ENCODE measurements at regions not wholly inside any gene's neighbourhood (a gene's known extent, or its start where the extent isn't known, plus 50 kb on each side); places are given as distances from the start of the nearest gene placed in this dataset.

DNA sequence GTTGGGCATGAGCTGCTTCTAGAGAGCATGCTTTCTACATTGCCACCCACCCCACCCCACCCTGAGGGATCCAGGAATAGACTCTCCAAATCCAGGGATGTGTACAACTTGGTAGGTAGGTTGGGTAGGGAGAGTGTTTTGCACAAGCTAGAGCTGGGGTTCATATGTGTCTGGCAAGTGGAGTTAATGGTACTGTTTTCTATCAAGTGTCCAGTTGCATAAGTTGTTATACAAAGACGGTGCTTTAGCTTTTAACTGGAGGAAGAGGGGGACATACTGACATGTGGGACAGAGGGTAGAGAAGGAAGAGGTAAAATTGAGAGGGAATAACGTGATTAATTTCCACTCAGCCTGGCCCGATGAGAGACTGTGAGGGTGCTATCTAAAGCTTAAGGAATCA lies 51.0 kb upstream of the TNC start:
- no peak for DNase-seq (ENCODE audit: low read depth, low spot score)

- DNase-seq (ENCODE audit: low read depth, low spot score), result peak; percentile 19
Measured at GRCh38 chr9:115170358-115171073, 52.6 kb upstream of the TNC start.

- no peak for DNase-seq (ENCODE audit: low read depth, low spot score)
Measured at GRCh38 chr9:115171921-115172388, 54.0 kb upstream of the TNC start.

- DNase-seq (ENCODE audit: low read depth, low spot score), result no peak
Measured at GRCh38 chr9:115182264-115182663, 64.3 kb upstream of the TNC start.

DNA sequence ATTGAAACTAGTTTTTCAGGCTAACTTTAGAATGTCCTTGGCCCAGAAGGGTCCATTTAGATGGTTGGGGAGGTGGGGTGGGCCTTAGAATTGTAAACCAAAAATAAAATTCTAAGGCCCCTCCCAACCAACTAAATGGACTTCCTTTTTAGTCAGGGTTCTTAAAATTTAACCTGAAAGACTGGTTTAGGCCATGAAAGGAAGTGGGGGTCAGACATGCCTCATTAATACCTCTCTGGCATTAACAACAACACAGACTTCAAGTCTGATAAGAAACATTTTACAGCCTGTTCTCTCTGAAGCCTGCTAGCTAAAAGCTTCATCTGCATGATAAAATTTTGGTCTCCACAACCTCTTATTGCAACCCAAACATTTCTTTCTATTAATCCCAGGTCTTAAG lies 65.5 kb upstream of the TNC start:
- DNase-seq (ENCODE audit: low read depth, low spot score), result no peak

DNA sequence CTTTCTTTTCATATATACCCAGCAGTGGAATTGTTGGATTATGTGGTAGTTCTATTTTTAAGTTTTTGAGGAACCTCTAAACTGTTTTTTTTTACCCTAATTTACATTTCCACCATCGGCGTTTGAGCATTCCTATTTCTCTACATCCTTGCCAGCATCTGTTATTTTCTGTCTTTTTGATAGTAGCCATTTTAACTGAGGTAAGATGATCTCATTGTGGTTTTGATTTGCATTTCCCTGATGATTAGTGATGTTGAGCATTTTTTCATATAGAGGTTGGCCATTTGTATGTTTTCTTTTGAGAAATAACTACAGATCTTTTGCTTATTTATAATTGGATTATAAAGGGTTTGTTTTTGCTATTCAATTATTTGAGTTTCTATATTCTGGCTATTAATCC lies 71.7 kb upstream of the TNC start:
- no peak for DNase-seq (ENCODE audit: low read depth, low spot score)

DNA sequence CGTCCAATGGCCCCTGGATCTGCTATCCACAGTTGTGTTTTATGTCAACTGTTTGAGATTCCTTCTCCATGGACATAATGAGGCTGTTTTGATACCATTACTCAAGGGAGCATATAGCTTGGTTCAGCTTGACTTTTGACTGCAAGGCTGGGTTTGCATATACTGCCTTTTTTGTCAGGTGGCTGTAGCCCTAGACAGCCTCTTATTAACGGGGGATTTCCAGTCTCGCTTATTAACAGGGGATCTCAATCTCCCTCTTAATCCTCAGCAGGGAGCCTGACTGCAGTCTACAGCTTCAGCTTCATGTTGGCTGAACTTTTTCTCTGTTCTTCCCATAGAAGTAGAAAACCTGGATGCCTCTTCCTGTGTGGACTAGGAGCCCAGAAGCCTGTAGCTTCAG lies 73.7 kb upstream of the TNC start:
- DNase-seq (ENCODE audit: low read depth, low spot score), result no peak

- DNase-seq (ENCODE audit: low read depth, low spot score), result no peak
Measured at GRCh38 chr9:115192280-115192679, 74.3 kb upstream of the TNC start.

DNA sequence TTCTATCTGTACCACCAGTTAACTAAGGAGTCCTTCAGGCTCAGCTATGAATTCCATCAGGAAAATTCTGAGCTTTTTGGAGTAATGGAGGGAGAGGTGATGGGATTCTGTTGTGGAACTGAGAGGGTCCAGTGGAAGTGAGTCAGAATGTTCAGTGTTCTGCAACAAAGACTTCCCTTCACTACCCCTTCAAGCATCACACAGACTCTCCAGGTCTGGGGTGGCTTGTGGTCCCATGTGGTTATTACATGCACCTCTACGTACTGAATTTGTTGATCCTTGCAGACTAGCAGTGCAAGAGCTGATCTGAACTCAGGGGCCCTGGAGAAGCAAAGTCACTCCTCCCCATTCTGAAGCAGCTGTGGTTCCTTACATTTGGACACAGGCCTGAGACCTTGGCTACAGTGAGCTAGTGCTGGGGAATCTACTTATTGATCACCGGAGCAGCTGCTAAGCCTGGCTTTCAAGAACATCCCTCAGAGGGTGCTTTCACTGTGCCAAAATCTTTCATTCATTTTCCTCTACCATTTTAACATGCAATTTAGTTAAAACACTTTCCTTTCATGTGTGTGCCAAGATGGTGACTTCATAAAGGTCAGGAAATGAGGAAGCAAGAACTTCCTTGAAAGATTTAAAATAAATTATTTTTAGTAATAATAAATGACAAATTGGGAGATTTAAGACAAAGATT lies 75.0 kb upstream of the TNC start:
- DNase-seq (ENCODE audit: low read depth, low spot score), result no peak

DNA sequence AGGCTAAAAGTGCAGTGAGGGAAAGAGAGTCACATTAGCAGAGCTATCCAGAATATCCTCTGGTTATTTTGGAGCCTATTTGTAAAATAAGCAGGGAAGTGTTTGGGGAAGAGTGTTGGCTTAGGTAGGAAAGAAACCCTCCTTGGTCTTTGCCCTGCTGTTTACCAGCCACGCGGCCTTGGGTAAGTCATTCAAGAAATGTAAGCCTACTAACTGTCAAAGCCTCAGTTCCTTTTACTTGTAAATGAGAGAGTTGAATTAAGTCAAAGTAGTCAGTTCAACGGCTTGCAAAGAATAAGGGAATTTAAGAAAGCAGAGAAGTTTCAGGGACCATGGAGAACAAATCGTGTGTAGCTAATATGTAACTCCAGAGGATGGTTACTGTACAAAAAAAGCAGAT lies 75.8 kb upstream of the TNC start:
- DNase-seq (ENCODE audit: low read depth, low spot score), result no peak

- no peak for DNase-seq (ENCODE audit: low read depth, low spot score)
Measured at GRCh38 chr9:115194216-115194615, 76.3 kb upstream of the TNC start.

GRCh38 chr9:115195912-115196311 lies 78.0 kb upstream of the TNC start:
- DNase-seq (ENCODE audit: low read depth, low spot score), result no peak

- no peak for DNase-seq (ENCODE audit: low read depth, low spot score)
Measured at GRCh38 chr9:115196919-115197318, 79.0 kb upstream of the TNC start.

DNA sequence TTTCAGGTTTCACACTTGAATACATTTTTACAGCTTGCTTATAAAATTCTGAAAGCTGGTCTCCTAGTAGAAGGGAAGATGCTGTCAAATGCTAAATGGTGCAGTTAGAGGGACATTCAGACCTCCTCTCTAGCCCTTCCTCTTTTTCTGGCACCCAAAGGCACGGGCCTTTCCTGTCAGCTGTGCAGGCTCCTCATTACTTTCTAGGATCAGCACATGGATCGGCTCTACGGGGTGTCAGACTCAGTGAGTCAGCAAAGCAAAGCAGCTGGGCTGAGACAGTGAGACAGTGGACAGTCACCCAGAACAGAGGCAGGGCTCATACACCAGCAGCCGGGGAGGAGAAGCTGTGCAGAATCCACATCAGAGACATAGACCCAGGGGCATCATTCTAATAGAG lies 80.0 kb upstream of the TNC start:
- DNase-seq (ENCODE audit: low read depth, low spot score), result peak; percentile 46

DNA sequence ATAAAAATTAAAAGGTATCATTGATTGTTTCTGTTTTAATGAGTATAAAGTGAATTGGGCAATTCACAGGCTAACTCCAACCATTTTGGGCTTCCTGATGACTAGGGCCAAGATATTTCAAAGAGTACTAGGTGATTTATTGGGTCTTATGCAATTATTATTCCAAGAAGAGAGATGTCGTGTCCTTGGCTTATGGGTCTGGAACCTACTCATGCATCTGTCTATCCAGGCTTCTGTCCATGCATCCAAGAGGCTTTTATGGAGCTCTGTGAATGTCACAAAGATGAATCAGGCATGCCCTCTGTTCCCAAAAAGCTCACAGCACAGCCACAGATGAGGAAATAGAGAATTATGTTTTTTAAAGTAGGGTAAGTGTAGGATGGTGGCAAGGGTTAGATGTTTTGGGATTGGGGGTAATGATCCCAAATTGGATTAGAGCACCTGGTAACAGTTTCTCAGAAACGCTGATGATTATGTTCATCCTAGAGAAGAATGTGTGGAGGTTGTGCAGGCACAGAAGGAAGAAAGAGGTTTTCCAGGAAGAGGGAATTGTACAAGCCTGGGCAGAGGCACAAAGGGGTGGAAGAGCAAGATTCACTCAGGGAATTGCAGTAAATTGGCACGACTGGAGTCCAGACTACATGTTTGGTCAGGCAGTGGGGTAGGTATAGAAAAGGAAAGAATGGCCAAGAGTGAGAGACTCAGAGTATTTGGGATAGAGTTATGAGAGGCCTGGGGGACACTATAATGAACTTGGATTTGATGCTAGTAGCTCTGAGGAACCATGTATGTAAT lies 83.0 kb upstream of the TNC start:
- DNase-seq (ENCODE audit: low read depth, low spot score), result no peak

DNA sequence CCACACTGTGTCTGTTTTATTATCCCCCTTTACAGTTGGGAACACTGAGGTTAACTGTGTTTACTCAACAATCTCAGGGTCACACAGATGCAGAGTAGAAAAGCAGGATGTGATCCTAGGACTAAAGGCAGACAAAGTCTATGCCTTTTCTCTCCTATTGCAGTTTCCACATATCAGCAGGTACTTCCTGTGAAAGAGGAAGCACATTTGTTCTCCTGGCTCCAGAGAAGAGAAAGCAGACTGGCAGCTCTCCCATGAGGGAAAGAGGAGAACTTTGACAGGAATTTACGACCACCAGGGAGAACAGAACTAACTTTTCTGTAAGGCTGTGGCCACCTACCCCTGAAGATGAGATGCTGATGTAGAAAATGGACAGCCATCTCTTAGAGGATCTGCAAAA lies 84.2 kb upstream of the TNC start:
- no peak for DNase-seq (ENCODE audit: low read depth, low spot score)

- no peak for DNase-seq (ENCODE audit: low read depth, low spot score)
Measured at GRCh38 chr9:115202960-115203751, 85.2 kb upstream of the TNC start.

- DNase-seq (ENCODE audit: low read depth, low spot score), result peak; percentile 73
Measured at GRCh38 chr9:115204904-115205453, 87.0 kb upstream of the TNC start.

- DNase-seq (ENCODE audit: low read depth, low spot score), result peak; percentile 45
Measured at GRCh38 chr9:115207003-115207836, 89.3 kb upstream of the TNC start.

- DNase-seq (ENCODE audit: low read depth, low spot score), result peak; percentile 66
Measured at GRCh38 chr9:115208501-115208900, 90.5 kb upstream of the TNC start.
